ENCODE measurements at regions not wholly inside any gene's neighbourhood (a gene's known extent, or its start where the extent isn't known, plus 50 kb on each side); places are given as distances from the start of the nearest gene placed in this dataset.

DNA sequence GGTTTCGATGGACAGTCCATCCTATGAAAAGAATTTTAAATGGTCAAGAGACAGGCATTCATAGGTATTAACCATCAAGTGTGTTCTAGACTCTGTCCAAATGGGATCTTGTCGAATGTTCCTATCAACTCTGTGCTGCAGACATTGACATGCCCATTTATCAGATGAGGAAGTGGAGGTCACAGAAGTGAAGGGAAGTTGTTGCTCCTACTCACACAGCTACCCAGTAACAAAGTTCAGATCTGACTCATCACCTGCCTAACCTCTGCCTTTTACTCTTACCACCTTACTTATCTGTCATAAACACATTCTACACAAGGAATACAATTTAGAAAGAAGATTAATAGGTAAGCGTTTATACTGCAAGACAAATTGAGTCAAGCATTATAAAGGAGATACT lies 426.2 kb upstream of the BRINP1 start:
- no peaks in the 10 kb centered on the region for H3K9me1 ChIP-seq (replicated peaks; ENCODE audit: control insufficient read depth, extremely low read depth, insufficient read depth, low read length)
- H3K27ac ChIP-seq (ENCODE audit: insufficient read depth, low read depth, low read length): no peak overlapping the region
- no peaks in the 10 kb centered on the region for H3K79me2 ChIP-seq (ENCODE audit: control insufficient read depth, insufficient read depth, low read length)
- dilution Hi-C loops (cut with MboI; ENCODE audit: extremely low pct_ligation_motif_present, low sequenced_read_pairs) (no loop called here), intact Hi-C loops (cut with micrococcal nuclease) (no loop called here)
- CTCF ChIA-PET: no interaction called here
- no peak for TF ChIP-seq POLR2A (IDR thresholded peaks at IDR 0.05; ENCODE audit: low read depth, low read length)
- TF ChIP-seq FOS (IDR thresholded peaks at IDR 0.05; ENCODE audit: borderline replicate concordance, insufficient read depth, low read length): no peak
- TF ChIP-seq, protein P1, sequence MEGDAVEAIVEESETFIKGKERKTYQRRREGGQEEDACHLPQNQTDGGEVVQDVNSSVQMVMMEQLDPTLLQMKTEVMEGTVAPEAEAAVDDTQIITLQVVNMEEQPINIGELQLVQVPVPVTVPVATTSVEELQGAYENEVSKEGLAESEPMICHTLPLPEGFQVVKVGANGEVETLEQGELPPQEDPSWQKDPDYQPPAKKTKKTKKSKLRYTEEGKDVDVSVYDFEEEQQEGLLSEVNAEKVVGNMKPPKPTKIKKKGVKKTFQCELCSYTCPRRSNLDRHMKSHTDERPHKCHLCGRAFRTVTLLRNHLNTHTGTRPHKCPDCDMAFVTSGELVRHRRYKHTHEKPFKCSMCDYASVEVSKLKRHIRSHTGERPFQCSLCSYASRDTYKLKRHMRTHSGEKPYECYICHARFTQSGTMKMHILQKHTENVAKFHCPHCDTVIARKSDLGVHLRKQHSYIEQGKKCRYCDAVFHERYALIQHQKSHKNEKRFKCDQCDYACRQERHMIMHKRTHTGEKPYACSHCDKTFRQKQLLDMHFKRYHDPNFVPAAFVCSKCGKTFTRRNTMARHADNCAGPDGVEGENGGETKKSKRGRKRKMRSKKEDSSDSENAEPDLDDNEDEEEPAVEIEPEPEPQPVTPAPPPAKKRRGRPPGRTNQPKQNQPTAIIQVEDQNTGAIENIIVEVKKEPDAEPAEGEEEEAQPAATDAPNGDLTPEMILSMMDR (IDR thresholded peaks at IDR 0.05; ENCODE audit: extremely low read depth in 1 of 2, insufficient read depth in 1 of 2, low read depth in 1 of 2, low read length in 2 of 2): no peak
- TF ChIP-seq, protein P2, sequence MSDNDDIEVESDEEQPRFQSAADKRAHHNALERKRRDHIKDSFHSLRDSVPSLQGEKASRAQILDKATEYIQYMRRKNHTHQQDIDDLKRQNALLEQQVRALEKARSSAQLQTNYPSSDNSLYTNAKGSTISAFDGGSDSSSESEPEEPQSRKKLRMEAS (IDR thresholded peaks at IDR 0.05; ENCODE audit: insufficient read depth, insufficient read length): no peak
- TF ChIP-seq EZH2 (IDR thresholded peaks at IDR 0.05; ENCODE audit: borderline replicate concordance, low read depth, low read length, severe bottlenecking): no peak
- TF ChIP-seq POLR2AphosphoS5 (IDR thresholded peaks at IDR 0.05; ENCODE audit: insufficient read depth, low read depth, low read length): no peak
- TF ChIP-seq MYC (IDR thresholded peaks at IDR 0.05; ENCODE audit: low read depth, low read length): no peak
- TF ChIP-seq GATA2 (IDR thresholded peaks at IDR 0.05; ENCODE audit: insufficient read depth, insufficient read length, low read depth, low read length): no peak
- TF ChIP-seq JUN (IDR thresholded peaks at IDR 0.05; ENCODE audit: borderline replicate concordance, insufficient read depth, insufficient read length, low read depth): no peak
- no peaks in the 10 kb centered on the region for H3K4me1 ChIP-seq (ENCODE audit: control insufficient read depth, extremely low read depth, insufficient read depth, low read length)
- POLR2A ChIA-PET: no interaction called here
- no TSS peak for BruUV-seq (replicated peaks)
- no peaks in the 10 kb centered on the region for H4K20me1 ChIP-seq (replicated peaks; ENCODE audit: control insufficient read depth, extremely low read depth, insufficient read depth, low read length)
- peaks cover 8% of the 10 kb centered on the region for H3K9me3 ChIP-seq (replicated peaks; ENCODE audit: control insufficient read depth, insufficient read depth, low read length)
- DNase-seq (ENCODE audit: low read depth, low spot score) (no peak), FAIRE-seq (no peak)
- no peak overlapping the region for H2AFZ ChIP-seq (ENCODE audit: low read depth, low read length)
- no peak overlapping the region for H3K9ac ChIP-seq (replicated peaks; ENCODE audit: extremely low read depth, insufficient read depth, low read length)
- H3K4me2 ChIP-seq (ENCODE audit: insufficient read depth, low read length): no peak overlapping the region
- H3K4me3 ChIP-seq (replicated peaks in 1 of 3; ENCODE audit: insufficient read depth in 1 of 3, low read depth in 1 of 3, low read length in 3 of 3): no peak overlapping the region
- H3K36me3 ChIP-seq (ENCODE audit: control insufficient read depth in 2 of 2, extremely low read depth in 1 of 2, insufficient read depth in 2 of 2, low read length in 2 of 2): no peaks in the 10 kb centered on the region
- H3K27me3 ChIP-seq (ENCODE audit: control insufficient read depth in 2 of 2, insufficient read depth in 2 of 2, low read length in 2 of 2): no peaks in the 10 kb centered on the region

All from endothelial cell of umbilical vein (primary cell).